Raji (cell line): ENCODE measurements at regions not wholly inside any gene's neighbourhood (a gene's known extent, or its start where the extent isn't known, plus 50 kb on each side); places are given as distances from the start of the nearest gene placed in this dataset.

Experiments
- POLR2A ChIP-seq: IDR thresholded peaks from 2 replicates; pipeline ENCODE4 v1.6.1; 2011; ENCODE audit warnings: low read depth, low read length, control low read depth; ENCODE audit not compliant: insufficient read depth

DNA sequence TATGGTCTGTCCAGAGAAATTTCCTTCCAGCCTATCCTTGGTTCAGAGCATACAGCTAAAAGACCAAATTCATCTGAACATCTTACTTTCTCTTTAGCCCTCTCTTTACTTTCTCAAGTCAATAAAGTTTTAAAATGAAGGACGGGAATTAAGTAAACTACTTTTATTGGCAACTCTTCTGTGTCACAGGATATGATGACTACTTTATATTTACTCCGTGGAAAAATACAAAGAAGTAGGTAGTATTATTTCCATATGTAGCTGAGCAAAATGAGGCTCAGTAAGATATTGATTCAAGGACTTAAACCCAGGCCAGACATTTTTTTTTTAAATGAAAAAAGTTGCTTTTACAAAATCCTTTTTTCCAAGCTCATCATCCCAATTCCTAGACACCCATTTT, 151.2 kb upstream of the DPYD start:
- no peak for TF ChIP-seq POLR2A

DNA sequence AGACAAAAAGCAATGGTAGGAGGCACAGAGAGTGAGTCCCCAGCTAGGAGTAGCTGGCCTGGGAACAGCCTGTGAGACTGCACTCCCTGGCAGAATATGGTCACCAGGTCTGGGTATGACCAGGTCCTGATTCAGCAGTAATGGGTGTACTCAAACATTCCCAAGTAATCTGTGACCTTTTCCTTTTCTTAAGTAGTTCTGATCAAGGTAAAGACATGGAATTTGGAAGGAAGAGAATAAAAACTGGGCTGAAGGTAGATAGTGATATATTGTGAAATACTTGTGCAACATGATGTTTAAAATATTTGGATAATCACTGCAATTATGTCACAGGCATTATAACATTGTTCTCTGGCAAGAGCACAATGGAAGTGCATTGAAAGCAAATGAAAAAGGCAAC, 147.2 kb upstream of the DPYD start:
- TF ChIP-seq POLR2A, result no peak

DNA sequence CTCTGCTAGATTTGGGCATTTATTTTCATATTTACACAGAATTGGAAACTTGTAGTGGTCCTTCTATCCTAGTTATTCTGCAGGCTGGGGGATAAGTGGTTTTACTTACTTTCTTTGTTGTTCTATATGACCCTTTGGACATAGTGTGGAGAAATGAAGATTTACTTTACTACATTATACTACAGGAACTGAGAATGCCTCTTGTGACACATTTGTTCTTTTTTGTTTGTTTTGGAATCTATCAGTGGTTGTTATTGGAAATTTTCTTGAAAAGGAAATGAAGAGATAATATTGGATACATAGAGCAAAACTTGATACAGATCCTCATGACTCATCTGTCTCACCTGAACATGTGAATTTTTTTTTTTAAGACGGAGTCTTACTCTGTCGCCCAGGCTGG, 146.1 kb upstream of the DPYD start:
- no peak for TF ChIP-seq POLR2A

DNA sequence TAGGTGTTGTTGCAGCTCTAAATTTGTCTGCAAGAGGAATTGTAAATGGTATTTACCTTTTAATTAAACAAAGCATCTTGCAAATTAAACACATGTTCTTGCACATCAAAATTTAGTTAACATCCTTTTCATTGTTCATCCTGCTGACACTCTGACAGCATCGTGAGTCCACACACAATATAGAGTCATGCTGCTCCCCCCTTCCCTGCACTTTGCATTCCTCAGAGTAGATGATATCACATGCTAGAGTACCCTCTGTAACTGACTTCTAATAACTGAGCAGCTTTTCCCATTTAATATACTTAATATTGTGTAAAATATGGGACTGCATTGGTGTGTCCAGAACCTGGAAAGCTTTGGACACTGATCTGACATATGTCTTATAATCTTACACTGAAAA, 138.8 kb upstream of the DPYD start:
- no peak for TF ChIP-seq POLR2A

DNA sequence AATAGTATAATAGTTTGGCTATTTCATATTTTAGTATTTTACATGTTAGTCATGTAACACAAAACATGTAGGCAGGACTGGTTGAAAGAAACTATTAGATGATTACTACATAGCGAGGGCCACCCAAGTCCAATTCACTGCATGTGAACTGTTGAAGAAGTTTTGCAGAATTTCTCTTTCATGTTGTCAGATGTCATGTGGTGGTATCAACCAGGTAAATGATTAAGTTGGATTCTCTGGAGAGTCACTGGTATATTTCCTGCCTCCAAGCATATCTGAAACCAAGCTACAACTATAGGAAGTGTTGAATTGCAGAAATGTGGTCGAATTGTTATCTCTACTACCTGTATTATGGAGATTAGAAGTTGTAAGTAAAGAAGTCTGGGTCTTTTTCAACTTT, 137.8 kb upstream of the DPYD start:
- no peak for TF ChIP-seq POLR2A

DNA sequence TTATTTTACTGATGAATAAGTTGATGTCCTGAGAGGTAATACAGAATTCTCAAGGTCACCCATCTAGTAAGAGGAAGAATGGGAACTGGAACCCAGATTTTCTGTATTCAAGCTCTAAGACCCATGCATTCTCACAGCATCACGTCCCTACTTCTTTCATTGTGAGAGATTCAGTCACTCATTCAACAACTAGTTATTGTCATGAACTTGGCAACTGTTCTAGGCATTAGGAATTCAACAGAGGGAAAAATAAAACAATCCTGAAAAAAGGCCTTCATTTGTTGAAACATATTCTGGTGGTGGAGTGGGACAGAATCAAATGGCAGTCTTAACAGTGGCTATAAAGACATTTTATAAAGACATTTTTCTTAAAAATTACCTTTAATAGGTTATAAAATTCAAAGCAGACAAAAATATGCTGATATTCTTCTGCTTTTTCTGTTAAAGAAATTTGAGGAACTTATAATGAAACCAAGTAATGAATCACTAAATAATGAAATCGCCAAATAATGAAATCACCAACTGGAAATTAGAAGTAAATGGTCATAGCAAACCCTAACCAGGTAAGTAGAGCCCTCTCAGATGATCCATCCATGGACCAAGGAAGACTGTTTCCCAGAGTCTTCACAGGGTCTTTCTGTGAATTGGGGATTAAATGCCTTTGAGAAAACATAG, 136.5 kb upstream of the DPYD start:
- no peak for TF ChIP-seq POLR2A

DNA sequence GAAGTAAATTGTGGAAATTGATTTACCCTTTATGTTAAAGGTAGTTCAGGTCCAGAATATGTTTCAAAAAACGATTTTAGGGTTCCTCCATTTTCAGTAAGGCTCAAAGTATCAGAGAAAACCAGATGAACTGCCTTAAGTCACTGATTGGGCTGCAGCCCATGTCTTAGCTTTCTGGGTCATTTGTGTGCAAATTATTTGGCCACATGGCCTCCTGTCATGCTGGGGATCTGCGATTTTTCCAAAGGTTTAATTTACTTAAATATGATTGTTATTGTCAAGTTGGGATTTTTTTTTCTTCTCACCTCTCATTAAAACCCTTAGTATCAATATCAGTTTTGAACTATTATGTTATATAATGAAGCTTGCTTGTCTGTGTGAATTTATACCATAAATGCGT, 135.9 kb upstream of the DPYD start:
- TF ChIP-seq POLR2A, result no peak

DNA sequence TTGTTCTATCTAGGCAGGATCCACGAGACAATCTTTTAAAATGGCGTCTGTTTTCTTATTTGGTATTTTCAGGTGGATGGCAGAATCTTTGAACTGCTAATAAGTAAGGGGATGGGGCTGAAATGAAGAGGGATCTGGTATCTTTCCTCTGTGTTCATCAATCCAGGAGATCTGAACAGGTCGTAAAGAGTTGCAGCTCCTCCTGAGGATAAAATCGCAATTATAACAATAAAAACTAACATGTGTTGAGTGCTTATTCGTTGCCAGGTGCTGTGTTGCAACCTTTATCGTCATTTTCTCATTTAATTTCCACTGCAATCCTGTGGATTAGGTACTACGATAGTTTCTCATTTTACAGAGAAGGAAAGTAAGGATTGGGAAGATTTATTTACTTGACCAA, 134.6 kb upstream of the DPYD start:
- no peak for TF ChIP-seq POLR2A

DNA sequence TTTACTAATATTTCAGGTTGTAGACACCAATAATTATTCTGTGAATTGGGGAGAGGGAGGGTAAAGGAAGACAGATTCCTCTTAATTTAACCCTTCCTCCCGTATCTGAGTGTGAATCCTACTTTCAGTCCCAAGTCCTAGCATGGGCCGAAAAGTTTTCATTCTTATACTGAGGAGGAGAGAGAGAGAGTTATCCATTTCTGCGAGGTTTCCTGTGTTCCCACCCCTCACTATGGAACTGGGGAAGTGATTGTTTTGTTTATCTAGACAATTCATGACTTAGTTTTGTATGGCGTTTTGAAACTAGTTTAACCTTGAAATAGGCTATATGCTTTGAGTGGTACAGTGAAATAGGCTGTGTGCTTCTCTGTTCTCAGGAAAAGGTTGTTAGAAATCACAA, 134.0 kb upstream of the DPYD start:
- no peak for TF ChIP-seq POLR2A

DNA sequence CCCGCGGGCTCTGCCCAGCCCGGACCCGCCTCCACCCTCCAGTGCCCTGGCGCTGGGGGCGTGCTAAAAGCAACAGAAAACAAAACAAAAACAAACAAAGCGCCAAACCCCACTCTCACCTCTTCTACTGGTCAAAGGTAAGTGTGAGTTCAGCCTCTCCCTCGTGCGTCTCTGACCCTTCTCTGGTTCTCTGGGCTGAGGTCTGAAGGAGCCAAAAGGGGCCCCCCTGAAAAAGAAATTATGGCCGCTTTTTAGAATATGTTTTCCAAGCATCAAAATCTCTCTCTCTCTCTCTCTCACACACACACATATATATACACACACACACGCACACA, 133.5 kb upstream of the DPYD start:
- TF ChIP-seq POLR2A, result no peak

DNA sequence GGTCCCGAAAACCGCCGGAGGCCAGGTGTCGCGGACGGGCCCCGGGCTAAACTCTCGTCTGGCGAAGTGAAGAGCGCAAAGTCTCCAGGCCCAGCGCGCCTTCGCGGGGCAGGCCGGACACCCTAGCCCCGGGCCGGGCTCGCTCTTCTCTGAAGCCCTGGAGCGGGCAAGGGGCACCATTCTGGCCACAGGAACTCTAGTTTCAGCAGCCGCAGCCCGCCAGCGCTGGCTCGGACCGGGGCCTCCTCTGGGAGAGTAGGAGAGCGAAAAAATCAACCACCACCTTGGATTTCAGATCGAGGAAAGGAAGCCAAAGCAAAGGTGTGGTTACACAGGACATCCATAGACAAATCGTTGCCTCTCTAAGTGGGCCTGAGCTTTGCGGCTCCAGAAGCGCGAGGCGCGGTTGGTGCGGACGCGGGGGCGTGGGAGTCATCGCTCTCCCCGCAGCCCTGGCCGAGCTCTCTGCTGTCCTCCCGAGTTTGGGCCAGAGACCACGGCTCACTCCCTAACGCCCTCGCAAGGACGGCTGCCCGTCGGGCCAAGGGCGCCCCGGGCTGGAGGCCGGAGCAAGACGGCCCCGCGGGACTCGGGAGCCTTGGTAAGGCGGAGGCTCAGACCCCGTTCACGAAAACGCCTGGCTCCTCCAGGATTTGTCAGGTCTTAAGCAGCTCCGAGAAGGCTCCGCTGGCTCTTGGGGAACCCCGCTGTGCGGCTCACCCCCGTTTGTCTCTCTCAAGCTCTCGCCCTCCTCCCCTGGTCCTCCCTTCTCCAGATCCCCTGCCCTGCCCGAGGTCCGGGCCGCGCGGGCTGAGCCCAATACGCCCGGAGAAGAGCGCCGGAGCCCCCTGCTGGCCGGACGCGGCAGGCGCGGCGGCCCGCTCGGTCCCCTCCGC, 132.9 kb upstream of the DPYD start:
- no peak for TF ChIP-seq POLR2A

DNA sequence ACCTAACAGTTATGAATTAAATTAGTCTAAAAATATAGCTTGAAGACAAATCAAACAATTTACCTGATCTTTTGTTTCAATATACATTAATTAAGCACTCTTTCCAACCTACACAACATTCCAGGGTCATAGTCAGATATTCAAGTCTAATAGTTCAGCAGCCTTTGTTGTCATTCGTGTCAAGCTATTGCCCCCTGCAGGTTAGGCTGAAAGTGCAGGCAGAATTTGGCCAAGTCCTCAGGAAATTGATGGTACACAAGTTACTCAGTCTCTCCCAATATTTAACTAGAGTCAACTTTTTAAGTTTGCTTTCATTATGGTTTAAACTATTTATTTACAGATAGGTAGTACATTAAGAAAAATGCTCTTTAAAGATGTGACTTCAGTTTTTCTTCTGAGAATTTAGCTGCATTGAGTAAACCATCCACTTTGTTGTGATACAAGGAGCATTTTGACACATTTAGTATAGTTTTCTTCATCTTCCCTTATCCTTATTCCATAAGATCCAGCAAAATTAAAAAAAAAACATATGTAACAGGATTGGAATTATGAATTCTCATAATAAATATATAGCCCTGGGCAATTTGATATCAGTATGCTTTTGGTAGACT, 130.3 kb upstream of the DPYD start:
- TF ChIP-seq POLR2A, result no peak

DNA sequence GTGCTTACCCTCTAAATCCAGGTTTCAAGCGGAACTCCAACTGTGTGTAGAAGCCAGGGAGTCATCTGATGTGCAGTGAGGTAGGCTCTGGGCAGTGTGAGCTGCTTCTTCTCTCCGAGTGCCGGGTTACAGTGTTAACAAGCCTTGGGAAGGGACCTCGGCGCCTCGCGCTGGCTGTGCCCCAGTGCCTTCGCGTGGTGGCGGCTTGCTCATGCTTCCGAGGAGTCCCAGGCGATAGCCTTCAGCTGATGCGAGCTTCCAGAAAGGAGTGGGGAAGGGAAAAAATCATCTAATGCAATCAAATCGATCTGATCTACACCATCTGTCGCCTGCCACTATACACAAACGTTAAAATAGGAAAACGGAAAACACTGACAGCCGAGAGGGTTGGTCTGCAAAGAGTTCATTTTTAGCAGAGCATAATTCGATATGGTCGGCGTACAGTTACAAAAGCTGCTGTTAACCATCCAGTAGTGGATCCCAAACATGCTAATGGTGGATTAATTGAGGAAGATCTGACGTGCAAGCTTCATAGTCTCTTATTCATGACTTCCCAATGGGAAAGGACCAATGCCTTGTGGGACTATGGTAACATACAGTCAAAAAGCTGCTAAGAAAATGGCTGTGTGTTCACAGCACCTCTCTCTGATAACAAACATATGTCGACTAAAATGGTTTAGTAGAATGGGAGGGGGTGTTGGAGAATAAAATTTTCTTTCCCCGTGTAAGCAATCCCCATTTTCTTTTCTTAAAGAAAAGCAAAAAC, 128.7 kb upstream of the DPYD start:
- no peak for TF ChIP-seq POLR2A

DNA sequence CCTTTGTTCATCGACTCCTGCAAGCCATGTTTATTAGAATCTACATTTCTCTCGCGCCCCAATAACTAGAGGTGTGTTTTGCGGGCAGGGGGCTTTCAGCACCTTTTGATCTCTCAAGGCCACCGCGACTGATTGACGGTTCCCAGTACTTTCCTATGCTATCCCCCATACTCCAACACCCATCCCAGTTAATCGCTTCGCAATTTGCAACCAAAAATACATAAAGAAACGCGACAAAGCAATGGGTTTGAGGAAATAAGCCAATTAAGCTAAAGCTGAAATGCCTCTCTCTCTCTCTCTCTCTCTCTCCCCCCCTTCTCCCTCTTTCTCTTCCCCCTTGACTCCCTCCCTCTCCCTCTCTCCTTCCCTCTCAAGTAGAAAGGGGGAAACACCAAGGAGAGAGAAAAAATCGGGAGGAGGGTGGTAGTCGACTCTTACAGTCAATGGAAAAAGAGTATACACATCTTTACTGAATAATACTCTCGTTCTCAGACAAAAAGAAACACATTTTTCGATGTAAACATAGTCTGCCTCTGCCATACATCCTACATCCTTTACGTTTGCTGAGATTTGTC, 128.0 kb upstream of the DPYD start:
- no peak for TF ChIP-seq POLR2A

DNA sequence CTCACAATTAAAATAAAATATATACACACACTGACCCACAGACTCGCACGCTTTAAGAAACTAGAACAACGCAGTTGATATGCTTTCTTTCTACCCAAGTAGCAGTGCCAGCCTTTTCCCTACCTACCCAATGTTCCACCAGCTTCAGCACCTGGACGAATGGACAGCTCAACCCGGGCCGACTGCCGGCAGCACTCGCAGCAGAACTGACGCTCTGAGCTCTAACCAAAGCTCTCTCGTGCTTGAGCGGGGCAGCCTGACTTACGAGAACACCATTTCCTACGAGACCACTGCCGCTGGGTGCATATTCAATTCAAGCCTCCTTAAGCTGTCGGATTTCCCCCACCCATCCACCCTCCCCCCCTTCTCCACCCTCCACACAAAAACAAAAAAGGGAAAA, 127.4 kb upstream of the DPYD start:
- TF ChIP-seq POLR2A, result no peak

DNA sequence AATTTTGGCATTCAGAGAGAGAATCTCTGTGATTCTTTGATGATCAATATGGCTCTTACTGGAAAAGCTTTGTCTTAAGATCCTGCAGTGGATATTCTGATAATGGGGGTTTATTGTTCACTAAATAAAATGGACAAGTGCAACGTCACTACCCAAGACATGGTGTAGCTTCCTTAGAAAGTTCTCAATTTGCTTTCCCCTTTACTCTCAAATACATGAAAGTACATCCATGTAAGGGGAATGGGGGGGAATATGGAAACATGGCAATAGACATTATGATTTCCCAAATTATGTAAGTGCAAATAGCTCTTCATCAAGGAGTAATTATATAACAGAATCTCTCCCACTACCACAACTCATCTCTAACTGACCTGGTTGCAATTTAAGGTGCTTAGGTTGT, 126.3 kb upstream of the DPYD start:
- TF ChIP-seq POLR2A, result no peak
